ENCODE measurements at regions not wholly inside any gene's neighbourhood (a gene's known extent, or its start where the extent isn't known, plus 50 kb on each side); places are given as distances from the start of the nearest gene placed in this dataset.

GRCh38 chr10:108003576-108003975 is 839.1 kb upstream of the SORCS1 start:
- TF ChIP-seq POLR2A (IDR thresholded peaks at IDR 0.05) = no peak
- TF ChIP-seq CTCF (IDR thresholded peaks at IDR 0.05) = no peak

Measured in heart left ventricle (tissue), 13 donors.